Stomach smooth muscle (tissue), 2 donors: ENCODE measurements at regions not wholly inside any gene's neighbourhood (a gene's known extent, or its start where the extent isn't known, plus 50 kb on each side); places are given as distances from the start of the nearest gene placed in this dataset.

Experiments
- H3K27ac ChIP-seq: one replicate; pipeline ENCODE4 v1.7.0; 2013; ENCODE audit warnings: mild to moderate bottlenecking, low read length, inconsistent platforms
- H3K27me3 ChIP-seq, 2 donors: one replicate each; pipeline ENCODE4 v1.7.0; 2013; ENCODE audit warnings: low read length in 2 of 2; ENCODE audit not compliant: insufficient read depth in 2 of 2, control insufficient read depth in 1 of 2
- H3K36me3 ChIP-seq, 2 donors: one replicate each; pipeline ENCODE4 v1.7.0; 2013; ENCODE audit warnings: low read length in 2 of 2; ENCODE audit not compliant: control insufficient read depth in 2 of 2, insufficient read depth in 2 of 2
- H3K4me1 ChIP-seq: one replicate; pipeline ENCODE4 v1.7.0; 2013; ENCODE audit warnings: low read length; ENCODE audit not compliant: control insufficient read depth, insufficient read depth
- H3K4me3 ChIP-seq, 2 donors: one replicate each; pipeline ENCODE4 v1.7.0; 2013; ENCODE audit warnings: low read length in 2 of 2
- H3K9ac ChIP-seq, 2 donors: one replicate each; pipeline ENCODE4 v1.7.0; 2013; ENCODE audit warnings: low read length in 2 of 2, mild to moderate bottlenecking in 1 of 2
- H3K9me3 ChIP-seq, 2 donors: one replicate each; pipeline ENCODE4 v1.7.0; 2013; ENCODE audit warnings: low read length in 2 of 2; ENCODE audit not compliant: control insufficient read depth in 2 of 2
- donor health status: healthy.
- donor health status: Pancreatic carcinoma.

- no peaks in the 10 kb centered on the region for H3K27me3 ChIP-seq
- no peak overlapping the region for H3K9ac ChIP-seq
- H3K4me1 ChIP-seq = no peaks in the 10 kb centered on the region
- no peaks in the 10 kb centered on the region for H3K9me3 ChIP-seq
- no peaks in the 10 kb centered on the region for H3K36me3 ChIP-seq
- H3K4me3 ChIP-seq = no peak overlapping the region
- no peak overlapping the region for H3K27ac ChIP-seq
Measured at GRCh38 chr2:107063228-107063627, 177.3 kb upstream of the ST6GAL2 start.

DNA sequence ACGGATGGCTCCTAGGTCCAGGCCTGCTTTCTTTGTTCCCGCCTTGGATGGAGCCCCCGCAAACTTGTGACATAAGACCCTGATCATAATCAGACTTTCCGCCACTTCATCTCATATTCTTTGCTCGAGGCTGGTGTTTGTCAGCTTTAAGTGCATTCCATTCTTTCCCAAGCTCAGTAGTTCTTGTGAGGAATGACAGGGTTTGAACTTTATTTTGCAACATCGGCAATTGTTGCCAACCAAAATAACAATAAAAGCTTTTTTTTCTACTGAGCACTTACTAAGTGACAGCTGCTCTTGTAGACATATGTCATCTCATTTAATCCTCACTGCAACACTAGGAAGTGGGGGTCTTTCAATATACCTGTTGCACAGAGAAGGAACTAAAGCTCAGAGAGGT, 178.8 kb upstream of the ST6GAL2 start:
- Histone ChIP-seq H3K9me3 (no peaks in the 10 kb centered on the region), H3K36me3 (no peaks in the 10 kb centered on the region), H3K27ac (no peak overlapping the region), H3K4me3 (no peak overlapping the region), H3K27me3 (no peaks in the 10 kb centered on the region), H3K4me1 (no peaks in the 10 kb centered on the region), H3K9ac (no peak overlapping the region)

DNA sequence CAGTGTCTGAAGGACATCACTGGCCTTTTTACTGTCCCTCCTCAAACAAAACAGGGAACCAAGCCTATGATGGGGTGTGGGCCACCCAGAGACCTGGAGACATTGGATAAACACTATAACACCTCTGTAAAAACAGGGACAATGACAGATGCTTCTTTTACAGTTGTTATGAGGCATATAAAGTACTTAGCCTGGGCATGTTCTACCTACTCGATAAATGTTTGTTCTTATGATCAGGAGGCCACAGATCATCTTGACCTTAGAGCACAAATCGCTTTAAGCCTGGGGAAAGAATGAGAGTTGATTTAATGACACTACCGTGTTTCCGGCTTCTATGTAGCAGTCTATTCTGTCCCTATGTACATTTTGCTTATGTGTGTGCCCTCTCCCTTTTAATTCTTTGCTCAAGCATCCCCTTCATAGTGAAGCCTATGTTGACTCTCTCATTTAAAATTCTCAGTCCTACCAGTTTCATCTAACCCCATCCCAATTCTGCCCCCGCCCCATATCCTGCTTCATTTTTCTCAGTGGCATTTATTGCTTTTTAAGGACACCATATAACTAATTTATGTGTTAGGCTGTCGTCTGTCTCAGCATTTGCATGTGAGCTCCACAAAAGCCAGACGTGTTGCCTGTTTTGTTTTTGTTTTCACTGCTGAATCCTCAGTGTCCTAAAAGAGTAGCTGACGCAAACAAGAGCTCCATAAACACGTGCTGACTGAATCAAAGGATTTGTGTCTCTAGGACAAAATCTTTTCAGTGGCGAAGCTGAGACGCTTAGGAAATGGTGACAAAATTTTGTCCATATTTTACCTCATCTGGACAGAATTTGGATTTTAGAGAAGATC, 182.3 kb upstream of the ST6GAL2 start:
- no peaks in the 10 kb centered on the region for H3K4me1 ChIP-seq
- no peaks in the 10 kb centered on the region for H3K36me3 ChIP-seq
- H3K9me3 ChIP-seq = no peaks in the 10 kb centered on the region
- no peak overlapping the region for H3K27ac ChIP-seq
- no peak overlapping the region for H3K4me3 ChIP-seq
- H3K27me3 ChIP-seq = no peaks in the 10 kb centered on the region
- H3K9ac ChIP-seq = no peak overlapping the region

- Histone ChIP-seq H3K9me3 (no peaks in the 10 kb centered on the region), H3K9ac (no peak overlapping the region), H3K27me3 (no peaks in the 10 kb centered on the region), H3K4me1 (no peaks in the 10 kb centered on the region), H3K4me3 (no peak overlapping the region), H3K36me3 (no peaks in the 10 kb centered on the region), H3K27ac (no peak overlapping the region)
Measured at GRCh38 chr2:107069890-107070289, 183.9 kb upstream of the ST6GAL2 start.

DNA sequence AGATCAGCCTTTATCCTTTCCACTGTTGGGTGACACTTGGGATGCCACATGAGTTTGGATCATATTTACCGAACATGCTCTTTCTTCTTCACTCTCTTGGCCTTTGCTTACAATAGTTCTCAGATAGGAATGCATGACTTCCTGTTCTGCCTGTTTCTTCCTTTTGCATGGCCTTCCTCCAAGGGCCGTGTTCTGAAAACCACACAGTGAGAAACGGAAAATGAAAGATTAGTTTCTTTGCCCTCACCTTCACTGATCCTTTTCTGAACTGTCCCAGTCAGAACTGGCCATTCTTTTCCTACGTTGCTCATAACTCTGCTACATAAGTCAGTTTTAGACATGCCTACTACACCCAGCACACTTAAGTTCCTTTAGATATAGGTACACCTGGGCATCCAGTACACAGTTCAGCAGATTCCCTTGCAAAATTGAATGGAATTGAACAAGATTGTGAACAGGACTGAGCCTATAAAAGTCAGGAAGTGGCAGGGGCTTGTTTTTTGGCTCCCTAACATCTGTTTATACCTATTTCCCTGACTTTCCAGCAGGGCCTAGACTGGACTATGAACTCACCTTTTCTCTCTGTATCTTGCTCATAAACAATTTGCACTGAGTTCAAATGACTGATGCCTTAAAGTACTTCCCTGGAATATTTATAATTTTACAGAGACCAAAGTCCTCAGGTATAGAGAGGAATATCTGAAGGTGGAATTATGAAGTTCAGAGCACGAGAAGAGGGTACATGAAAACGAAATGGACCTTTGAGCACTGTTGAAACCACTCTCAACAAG, 186.4 kb upstream of the ST6GAL2 start:
- Histone ChIP-seq H3K9ac (no peak overlapping the region), H3K27ac (no peak overlapping the region), H3K4me1 (no peaks in the 10 kb centered on the region), H3K27me3 (no peaks in the 10 kb centered on the region), H3K4me3 (no peak overlapping the region), H3K36me3 (no peaks in the 10 kb centered on the region), H3K9me3 (no peaks in the 10 kb centered on the region)

- Histone ChIP-seq H3K9ac (no peak overlapping the region), H3K4me1 (no peaks in the 10 kb centered on the region), H3K27me3 (no peaks in the 10 kb centered on the region), H3K36me3 (no peaks in the 10 kb centered on the region), H3K27ac (no peak overlapping the region), H3K9me3 (no peaks in the 10 kb centered on the region), H3K4me3 (no peak overlapping the region)
Measured at GRCh38 chr2:107078584-107078983, 192.6 kb upstream of the ST6GAL2 start.

DNA sequence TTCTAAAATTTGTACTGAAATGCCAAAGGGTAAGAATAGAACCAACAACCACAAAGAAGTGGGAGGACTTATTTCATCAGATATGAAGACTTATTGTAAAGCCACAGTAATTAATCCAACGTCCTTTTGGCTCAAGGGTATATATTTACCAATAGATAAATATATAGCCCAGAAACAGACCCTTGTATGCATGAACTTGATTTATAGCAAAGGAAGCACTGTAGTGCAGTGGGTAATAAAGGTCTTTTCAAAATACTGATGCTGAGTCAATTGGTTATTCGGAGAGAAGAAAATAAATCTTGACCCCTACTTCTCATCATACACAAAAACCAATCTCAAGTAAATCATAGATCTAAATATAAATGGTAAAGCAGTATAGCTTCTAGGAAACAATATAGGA, 200.5 kb upstream of the ST6GAL2 start:
- H3K4me3 ChIP-seq = no peak overlapping the region
- no peaks in the 10 kb centered on the region for H3K4me1 ChIP-seq
- no peaks in the 10 kb centered on the region for H3K36me3 ChIP-seq
- H3K9me3 ChIP-seq = no peaks in the 10 kb centered on the region
- H3K9ac ChIP-seq = no peak overlapping the region
- no peaks in the 10 kb centered on the region for H3K27me3 ChIP-seq
- H3K27ac ChIP-seq = no peak overlapping the region

GRCh38 chr2:107088156-107088555, 202.2 kb upstream of the ST6GAL2 start:
- Histone ChIP-seq H3K27ac (no peak overlapping the region), H3K36me3 (no peaks in the 10 kb centered on the region), H3K4me1 (no peaks in the 10 kb centered on the region), H3K9ac (no peak overlapping the region), H3K27me3 (no peaks in the 10 kb centered on the region), H3K4me3 (no peak overlapping the region), H3K9me3 (no peaks in the 10 kb centered on the region)

- H3K27me3 ChIP-seq = no peaks in the 10 kb centered on the region
- no peaks in the 10 kb centered on the region for H3K9me3 ChIP-seq
- H3K9ac ChIP-seq = no peak overlapping the region
- H3K4me3 ChIP-seq = no peak overlapping the region
- no peaks in the 10 kb centered on the region for H3K4me1 ChIP-seq
- H3K36me3 ChIP-seq = no peaks in the 10 kb centered on the region
- no peak overlapping the region for H3K27ac ChIP-seq
Measured at GRCh38 chr2:107091163-107091864, 205.3 kb upstream of the ST6GAL2 start.

DNA sequence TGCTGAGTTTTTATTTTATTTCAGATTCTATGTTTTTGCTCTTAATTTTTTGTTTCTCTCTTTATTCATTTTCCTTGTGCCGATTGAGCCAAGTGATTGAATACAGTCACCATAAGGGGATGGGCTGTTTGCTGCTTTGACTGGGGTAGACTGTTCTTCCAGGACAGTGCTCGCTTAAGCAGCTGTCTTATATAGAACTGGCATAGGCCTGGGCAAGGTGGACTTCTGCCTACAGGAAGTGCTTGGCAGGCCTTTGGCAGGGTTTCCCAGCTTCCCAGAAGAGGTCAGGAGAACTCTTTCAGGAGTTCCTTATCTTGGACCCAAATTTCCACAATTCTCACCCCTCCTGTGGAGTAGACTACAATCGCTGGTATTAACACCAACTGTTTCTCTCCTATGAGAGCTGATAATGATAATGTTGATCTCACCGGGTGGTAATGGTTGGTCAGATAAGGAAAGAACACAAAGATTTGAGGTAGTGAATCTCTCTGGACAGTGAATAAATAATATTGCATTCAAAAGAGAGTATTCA, 207.5 kb upstream of the ST6GAL2 start:
- H3K9ac ChIP-seq = no peak overlapping the region
- H3K27ac ChIP-seq = no peak overlapping the region
- no peaks in the 10 kb centered on the region for H3K36me3 ChIP-seq
- H3K4me1 ChIP-seq = no peaks in the 10 kb centered on the region
- no peak overlapping the region for H3K4me3 ChIP-seq
- H3K9me3 ChIP-seq = no peaks in the 10 kb centered on the region
- no peaks in the 10 kb centered on the region for H3K27me3 ChIP-seq
